Neuron (in vitro differentiated cells): ENCODE measurements at regions not wholly inside any gene's neighbourhood (a gene's known extent, or its start where the extent isn't known, plus 50 kb on each side); places are given as distances from the start of the nearest gene placed in this dataset.
A peak's percentile ranks its signal among the peaks of the same experiment; 100 is the strongest.

ENCODE experiments used
- H2AFZ ChIP-seq: one replicate; pipeline ENCODE4 v1.6.1; 2013; ENCODE audit warnings: low read depth, mild to moderate bottlenecking, inconsistent platforms, low read length, moderate library complexity
- H3K27me3 ChIP-seq: one replicate; pipeline ENCODE4 v1.6.1; 2013; ENCODE audit warnings: low read length; ENCODE audit not compliant: insufficient read depth
- H3K36me3 ChIP-seq: one replicate; pipeline ENCODE4 v1.6.1; 2013; ENCODE audit warnings: low read length; ENCODE audit not compliant: insufficient read depth
- H3K4me1 ChIP-seq: one replicate; pipeline ENCODE4 v1.6.1; 2013; ENCODE audit warnings: low read length; ENCODE audit not compliant: insufficient read depth
- H3K4me3 ChIP-seq: 2 replicates; pipeline ENCODE4 v1.5.1; 2013; ENCODE audit warnings: mild to moderate bottlenecking, low read length, moderate library complexity
- H3K9me3 ChIP-seq: one replicate; pipeline ENCODE4 v1.6.1; 2013; ENCODE audit warnings: low read length

DNA sequence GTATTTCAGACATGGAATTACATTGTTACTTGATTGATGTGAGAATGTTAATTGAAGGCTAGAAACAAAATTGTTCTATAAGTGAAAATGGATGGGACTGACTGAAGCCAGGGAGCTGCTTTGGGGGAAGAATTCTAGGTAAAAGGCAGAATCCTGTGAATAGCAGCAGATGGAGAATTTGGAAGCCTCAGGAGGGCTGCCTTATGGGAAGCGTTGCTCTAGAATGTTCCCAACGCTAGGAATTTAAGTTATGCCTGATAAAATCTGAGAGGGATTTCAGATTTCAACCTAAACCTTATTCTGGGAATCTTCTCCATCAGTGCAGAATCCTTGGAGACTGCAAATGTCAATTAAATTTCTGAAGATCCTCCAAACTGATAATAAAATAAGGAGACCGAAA lies 858.2 kb upstream of the FLRT2 start:
- H3K4me3 ChIP-seq = no peak overlapping the region
- H3K27me3 ChIP-seq = no peaks in the 10 kb centered on the region
- no peak overlapping the region for H2AFZ ChIP-seq
- H3K4me1 ChIP-seq = no peaks in the 10 kb centered on the region
- H3K36me3 ChIP-seq = no peaks in the 10 kb centered on the region
- no peaks in the 10 kb centered on the region for H3K9me3 ChIP-seq

DNA sequence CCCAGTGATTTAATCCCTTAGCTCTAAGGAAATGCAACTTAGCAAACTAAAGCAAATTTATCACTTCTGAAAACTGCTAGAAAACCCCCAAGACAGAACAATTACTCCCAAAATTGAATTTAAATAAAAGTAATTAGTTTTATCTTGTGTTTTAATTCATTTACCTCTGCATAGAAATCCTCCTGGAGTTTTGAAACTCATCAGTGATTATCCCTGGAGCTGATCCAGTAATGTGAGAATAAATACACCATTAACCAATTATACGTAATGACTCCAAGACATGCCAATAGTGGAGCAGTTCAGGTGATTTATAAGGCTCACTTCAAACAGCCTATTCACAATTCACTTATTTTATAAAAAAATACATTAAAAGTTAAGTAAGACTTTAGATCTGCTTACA lies 855.3 kb upstream of the FLRT2 start:
- Histone ChIP-seq H3K27me3 (no peaks in the 10 kb centered on the region), H3K9me3 (no peaks in the 10 kb centered on the region), H3K4me1 (no peaks in the 10 kb centered on the region), H2AFZ (no peak overlapping the region), H3K4me3 (no peak overlapping the region), H3K36me3 (no peaks in the 10 kb centered on the region)

DNA sequence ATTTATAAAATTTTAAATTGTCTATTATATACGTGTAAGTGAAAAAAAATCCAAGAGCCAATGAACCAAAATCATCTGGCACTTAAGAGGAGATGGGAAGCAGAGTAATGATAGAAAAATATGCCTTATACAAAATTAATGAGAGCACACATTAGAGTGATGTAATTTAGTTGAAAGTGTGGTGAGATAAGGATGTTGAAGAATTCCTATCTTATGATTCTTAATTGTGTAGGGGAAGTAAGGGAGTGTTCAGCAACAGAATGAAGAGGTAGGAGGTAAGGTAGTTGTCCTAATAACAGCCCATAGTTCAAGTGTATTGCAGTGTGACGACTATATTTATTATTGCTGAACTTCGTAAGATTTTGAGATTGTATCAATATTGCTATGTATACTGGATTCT lies 843.4 kb upstream of the FLRT2 start:
- Histone ChIP-seq H2AFZ (no peak overlapping the region), H3K36me3 (no peaks in the 10 kb centered on the region), H3K4me3 (no peak overlapping the region), H3K27me3 (no peaks in the 10 kb centered on the region), H3K4me1 (no peaks in the 10 kb centered on the region), H3K9me3 (no peaks in the 10 kb centered on the region)

DNA sequence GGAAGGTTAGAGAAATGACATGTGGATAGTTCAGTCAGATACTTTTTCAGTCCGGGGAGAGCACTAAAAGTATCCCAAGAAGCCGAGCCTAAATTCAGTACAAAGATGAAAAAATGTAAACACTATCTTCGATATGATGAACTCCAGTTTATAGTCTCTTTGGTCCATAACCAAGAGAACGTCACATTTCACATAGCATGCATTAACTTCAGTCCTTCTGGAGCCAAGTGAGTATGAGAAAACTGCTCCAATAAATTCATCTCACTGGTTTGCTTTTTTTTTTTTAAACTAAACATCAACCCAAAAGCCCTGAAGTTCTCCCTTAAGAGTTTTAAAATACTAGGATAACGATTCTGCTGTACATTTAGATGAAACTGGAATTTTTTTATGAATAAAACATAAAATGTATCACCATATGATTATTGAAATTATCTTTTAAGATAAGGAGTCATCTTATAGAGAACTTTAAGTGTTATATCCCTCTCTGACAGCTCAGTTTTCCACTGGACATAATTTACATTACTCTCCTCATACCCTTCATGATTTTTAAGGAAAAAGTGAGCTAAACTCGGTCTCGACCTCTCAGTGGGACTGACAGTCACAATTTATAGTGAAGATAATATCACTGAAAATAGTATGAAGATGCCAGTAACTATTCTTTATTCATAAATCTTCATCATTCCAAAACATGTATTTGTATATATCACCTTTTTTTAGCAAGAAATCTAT lies 841.5 kb upstream of the FLRT2 start:
- H2AFZ ChIP-seq = no peak overlapping the region
- H3K4me1 ChIP-seq = no peaks in the 10 kb centered on the region
- H3K36me3 ChIP-seq = no peaks in the 10 kb centered on the region
- H3K9me3 ChIP-seq = no peaks in the 10 kb centered on the region
- no peaks in the 10 kb centered on the region for H3K27me3 ChIP-seq
- no peak overlapping the region for H3K4me3 ChIP-seq

DNA sequence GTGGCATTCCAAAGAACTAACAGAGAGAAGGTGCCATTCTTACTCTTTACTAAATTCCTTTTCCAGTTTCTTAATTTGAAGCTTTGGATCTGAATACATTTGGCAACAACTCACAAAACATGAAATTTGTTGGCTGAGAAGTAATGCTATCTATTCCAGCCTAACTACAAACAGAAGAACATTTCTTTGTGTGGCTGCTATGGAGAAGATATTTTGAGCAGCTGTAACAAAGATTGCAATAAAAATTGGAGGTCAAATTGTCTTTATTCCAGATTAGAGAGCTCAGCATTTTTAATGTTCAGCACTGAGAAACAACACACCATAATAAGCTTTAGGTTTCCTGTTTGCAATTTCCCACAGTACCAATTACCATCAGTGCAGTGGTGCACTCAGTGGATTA lies 835.8 kb upstream of the FLRT2 start:
- H2AFZ ChIP-seq = no peak overlapping the region
- H3K36me3 ChIP-seq = no peaks in the 10 kb centered on the region
- H3K4me3 ChIP-seq = no peak overlapping the region
- H3K27me3 ChIP-seq = no peaks in the 10 kb centered on the region
- H3K9me3 ChIP-seq = no peaks in the 10 kb centered on the region
- no peaks in the 10 kb centered on the region for H3K4me1 ChIP-seq

DNA sequence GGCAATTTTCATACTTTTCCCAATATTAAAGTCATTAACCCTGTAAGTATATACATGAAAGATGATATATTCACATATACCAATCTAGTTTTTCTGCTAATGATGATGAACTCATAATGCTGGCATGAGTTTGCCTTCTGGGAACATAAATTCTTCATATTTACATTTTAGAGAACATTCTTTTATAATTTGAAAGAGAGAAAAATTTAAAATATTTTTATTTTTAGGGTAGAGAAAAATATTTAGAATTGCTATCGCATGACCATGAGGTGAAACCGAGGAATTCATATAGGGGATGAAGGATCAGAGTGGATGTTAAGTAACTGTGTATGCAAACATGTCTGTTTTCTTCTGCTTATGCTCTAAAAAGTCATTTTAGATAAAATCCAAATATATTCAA lies 825.3 kb upstream of the FLRT2 start:
- no peaks in the 10 kb centered on the region for H3K4me1 ChIP-seq
- H3K36me3 ChIP-seq = no peaks in the 10 kb centered on the region
- H3K4me3 ChIP-seq = no peak overlapping the region

DNA sequence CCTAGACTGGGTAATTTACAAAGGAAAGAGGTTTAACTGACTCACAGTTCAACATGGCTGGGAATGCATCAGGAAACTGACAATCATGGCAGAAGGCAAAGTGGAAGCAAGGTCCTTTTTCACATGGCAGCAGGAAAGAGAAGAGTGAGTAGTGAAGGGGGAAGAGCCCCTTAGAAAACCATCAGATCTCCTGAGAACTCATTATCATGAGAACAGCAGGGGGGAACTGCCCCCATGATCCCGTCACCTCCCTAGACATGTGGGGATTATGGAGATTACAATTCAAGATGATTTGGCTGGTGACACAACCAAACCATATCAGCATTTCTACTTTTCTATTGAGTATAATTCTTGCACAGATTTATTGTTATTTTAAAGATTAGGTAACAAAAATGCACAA lies 822.1 kb upstream of the FLRT2 start:
- no peaks in the 10 kb centered on the region for H3K27me3 ChIP-seq
- H3K4me3 ChIP-seq = no peak overlapping the region
- no peaks in the 10 kb centered on the region for H3K9me3 ChIP-seq
- H3K36me3 ChIP-seq = no peaks in the 10 kb centered on the region
- no peaks in the 10 kb centered on the region for H3K4me1 ChIP-seq
- H2AFZ ChIP-seq = no peak overlapping the region

More for the DNA sequence above, 825.3 kb upstream of the FLRT2 start:
- Histone ChIP-seq H3K27me3 (no peaks in the 10 kb centered on the region), H2AFZ (no peak overlapping the region), H3K9me3 (no peaks in the 10 kb centered on the region)

DNA sequence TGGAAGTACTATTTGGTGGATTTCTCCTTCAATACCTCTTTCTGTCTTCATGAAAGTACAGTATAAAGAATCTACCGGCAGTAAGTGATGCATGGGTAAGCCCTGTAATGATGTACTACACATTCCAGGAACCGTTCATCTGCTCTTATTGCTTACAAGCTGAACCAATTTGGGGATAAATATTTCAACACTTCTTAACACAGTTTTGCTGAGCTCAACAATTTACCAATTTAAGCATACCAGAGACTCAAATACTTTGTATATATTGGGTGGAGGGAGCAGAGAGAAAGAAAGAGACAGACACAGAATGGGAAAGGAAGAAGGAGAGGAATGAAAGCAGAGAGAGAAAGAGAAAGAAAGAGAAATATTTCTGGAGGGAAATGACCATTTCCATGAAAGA lies 821.1 kb upstream of the FLRT2 start:
- H3K9me3 ChIP-seq = no peaks in the 10 kb centered on the region
- H3K4me3 ChIP-seq = no peak overlapping the region
- H3K36me3 ChIP-seq = no peaks in the 10 kb centered on the region
- H3K4me1 ChIP-seq = no peaks in the 10 kb centered on the region
- no peaks in the 10 kb centered on the region for H3K27me3 ChIP-seq
- no peak overlapping the region for H2AFZ ChIP-seq

DNA sequence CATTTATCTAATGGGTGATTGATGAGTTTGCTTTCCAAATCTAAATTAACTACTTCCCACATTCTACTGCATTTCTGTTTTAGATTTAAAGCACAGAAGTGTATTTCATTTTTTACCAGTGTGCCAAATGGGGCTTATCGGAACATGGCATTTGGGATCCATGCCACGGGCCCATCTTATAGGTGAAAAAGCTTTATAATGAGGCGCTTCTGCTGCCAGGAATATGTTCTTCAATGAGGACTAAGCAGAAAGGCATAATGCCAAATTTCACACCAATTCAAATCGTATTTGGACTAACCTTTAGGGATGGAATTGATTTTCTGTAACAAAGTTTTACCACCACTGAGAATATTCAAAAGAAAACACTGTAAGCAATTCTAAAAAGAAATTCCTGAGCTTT lies 803.5 kb upstream of the FLRT2 start:
- H3K4me1 ChIP-seq = no peaks in the 10 kb centered on the region
- H3K4me3 ChIP-seq = no peak overlapping the region
- no peaks in the 10 kb centered on the region for H3K27me3 ChIP-seq
- no peaks in the 10 kb centered on the region for H3K9me3 ChIP-seq
- no peak overlapping the region for H2AFZ ChIP-seq
- no peaks in the 10 kb centered on the region for H3K36me3 ChIP-seq

DNA sequence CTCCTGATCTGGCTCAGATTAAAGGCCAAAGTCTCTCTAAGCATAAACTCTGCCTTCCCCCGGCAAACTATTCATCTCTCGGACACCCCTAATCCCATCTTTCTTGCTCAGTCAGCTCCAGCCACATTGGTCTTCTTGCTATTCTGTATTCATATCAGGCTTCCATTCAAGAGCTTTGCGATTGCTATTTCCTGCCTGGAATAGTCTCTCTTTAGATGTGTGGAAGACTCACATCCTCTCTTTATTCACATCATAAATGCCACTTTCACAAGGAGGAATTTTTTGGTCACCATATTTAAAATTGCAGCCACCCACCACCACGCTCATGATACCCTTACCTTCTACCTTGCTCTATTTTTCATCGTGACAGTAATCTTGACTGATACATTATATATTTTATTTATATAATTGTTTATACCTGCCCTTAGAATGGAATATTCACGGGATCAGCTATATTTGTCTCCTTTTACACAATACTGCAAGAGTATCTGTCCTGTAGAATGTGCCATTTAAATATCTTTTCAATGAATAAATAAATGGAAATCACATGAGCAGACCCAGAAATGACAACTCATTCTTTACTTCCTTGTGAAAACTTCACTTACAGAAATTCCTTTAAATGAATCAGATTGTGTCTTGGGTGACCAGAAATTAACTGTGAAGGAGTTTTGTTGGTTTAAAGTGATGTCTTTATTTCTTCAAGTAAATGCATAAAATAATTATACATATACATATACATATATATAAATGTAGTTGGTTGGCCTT lies 780.6 kb upstream of the FLRT2 start:
- Histone ChIP-seq H3K9me3 (no peaks in the 10 kb centered on the region), H2AFZ (no peak overlapping the region), H3K4me3 (no peak overlapping the region), H3K36me3 (no peaks in the 10 kb centered on the region), H3K4me1 (peaks cover 4% of the 10 kb centered on the region), H3K27me3 (no peaks in the 10 kb centered on the region)

DNA sequence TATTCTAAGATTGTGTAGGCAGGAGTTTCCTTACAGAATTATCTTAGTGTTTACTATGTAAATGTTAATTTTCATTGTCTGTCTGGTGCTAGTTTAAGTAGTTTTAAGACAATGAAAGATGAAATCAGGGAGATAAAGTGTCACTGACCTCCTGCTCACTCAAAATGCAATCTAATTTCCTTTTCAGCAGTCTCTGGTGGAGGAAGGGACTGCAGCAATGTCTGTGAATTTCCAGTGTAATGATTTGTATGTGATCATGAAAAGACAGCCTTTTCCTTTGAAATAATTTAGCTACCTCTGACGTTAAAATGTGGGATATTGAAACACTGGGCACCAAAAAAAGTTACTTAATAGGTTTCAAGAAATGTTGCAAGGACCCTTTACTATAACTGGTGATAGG lies 779.7 kb upstream of the FLRT2 start:
- no peak overlapping the region for H2AFZ ChIP-seq
- H3K27me3 ChIP-seq = no peaks in the 10 kb centered on the region
- H3K36me3 ChIP-seq = no peaks in the 10 kb centered on the region
- peaks cover 4% of the 10 kb centered on the region for H3K4me1 ChIP-seq
- no peak overlapping the region for H3K4me3 ChIP-seq
- H3K9me3 ChIP-seq = no peaks in the 10 kb centered on the region

DNA sequence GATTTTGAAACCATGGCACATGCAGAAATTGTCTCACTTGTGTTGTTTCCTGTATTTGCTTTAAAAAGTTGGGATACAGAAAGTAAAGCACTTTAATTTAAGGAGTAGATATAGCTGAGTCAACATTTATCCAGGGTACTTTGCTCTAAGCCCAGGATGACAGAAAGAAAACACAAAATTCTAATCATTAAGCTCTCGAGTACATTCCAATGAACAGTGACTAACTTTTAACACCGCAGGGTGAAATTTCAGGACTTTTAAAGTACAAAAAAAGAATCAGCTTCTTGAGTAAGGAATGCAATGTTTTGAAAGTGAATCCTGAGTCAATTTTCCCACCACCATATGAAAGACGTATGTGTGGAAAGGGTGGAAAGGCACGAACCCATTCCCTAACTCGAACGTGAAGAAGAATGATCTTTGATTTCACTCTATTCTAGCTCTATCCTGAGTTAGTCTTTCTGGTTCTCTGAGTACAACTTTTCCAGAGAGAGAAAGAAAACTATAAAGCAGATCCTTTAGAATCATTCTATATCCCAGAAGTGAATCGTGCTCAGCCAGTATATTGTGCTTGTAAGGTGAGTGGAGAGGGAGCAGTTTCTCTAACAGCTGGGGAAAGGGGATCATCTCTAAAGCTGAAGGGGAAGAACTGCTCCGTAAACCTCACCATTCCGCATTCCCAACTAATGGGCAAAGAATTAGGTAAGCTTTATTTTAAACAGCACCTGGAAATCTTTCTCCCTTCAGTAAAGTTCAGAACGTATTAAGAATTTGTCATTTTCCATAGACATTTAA lies 779.0 kb upstream of the FLRT2 start:
- Histone ChIP-seq H3K4me1 (peaks cover 4% of the 10 kb centered on the region), H3K9me3 (no peaks in the 10 kb centered on the region), H3K4me3 (no peak overlapping the region), H3K27me3 (no peaks in the 10 kb centered on the region), H3K36me3 (no peaks in the 10 kb centered on the region), H2AFZ (peak overlapping the region; percentile 22)

DNA sequence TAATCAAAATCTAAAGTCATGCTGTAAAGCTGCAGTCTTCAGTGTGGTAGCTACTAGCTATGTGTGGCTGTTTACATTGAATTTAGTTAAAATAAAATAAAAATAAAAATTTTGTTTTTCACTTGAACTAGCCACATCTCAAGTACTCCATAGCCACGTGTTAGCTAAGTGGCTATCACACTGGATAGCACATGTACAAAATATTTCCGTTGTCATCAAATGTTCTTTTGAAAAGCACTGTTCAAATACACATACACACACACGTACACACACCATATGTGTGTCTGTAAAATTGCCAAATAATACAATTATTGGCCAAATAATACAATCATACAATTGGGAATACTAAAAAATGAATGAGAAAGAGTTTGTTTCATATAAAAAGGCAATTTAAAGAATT lies 778.2 kb upstream of the FLRT2 start:
- Histone ChIP-seq H3K4me3 (no peak overlapping the region), H3K36me3 (no peaks in the 10 kb centered on the region), H3K27me3 (no peaks in the 10 kb centered on the region), H2AFZ (no peak overlapping the region), H3K9me3 (no peaks in the 10 kb centered on the region), H3K4me1 (peaks cover 4% of the 10 kb centered on the region)
